BE2C (cell line): ENCODE measurements at regions not wholly inside any gene's neighbourhood (a gene's known extent, or its start where the extent isn't known, plus 50 kb on each side); places are given as distances from the start of the nearest gene placed in this dataset.

Source experiments
- DNase-seq: peaks from one replicate; pipeline ENCODE4 v3.0.0-alpha.2; 2020
- H3K27me3 ChIP-seq: fragments of 250-450 bp; sonication (Bioruptor Pico); 2 replicates; pipeline ENCODE4 v1.5.1; 2020; ENCODE audit warnings: mild to moderate bottlenecking
- H3K36me3 ChIP-seq: fragments of 250-450 bp; sonication (Bioruptor Pico); 2 replicates; pipeline ENCODE4 v1.5.1; 2020; ENCODE audit warnings: mild to moderate bottlenecking
- H3K4me1 ChIP-seq: fragments of 250-450 bp; sonication (Bioruptor Pico); 2 replicates; pipeline ENCODE4 v1.5.1; 2020
- H3K4me3 ChIP-seq: 2 replicates; pipeline ENCODE4 v1.5.1; 2011; ENCODE audit warnings: low read depth, low read length
- H3K9me3 ChIP-seq: fragments of 250-450 bp; sonication (Bioruptor Pico); 2 replicates; pipeline ENCODE4 v1.5.1; 2020
- CTCF ChIP-seq: IDR thresholded peaks from 2 replicates; pipeline ENCODE4 v1.5.1; 2012; ENCODE audit warnings: mild to moderate bottlenecking, low read depth, low read length

- TF ChIP-seq CTCF = no peak
- DNase-seq = no peak
Observed at GRCh38 chr2:4668381-4668780, 965.0 kb downstream of the DCDC2C start.

GRCh38 chr2:4670331-4670730, 967.0 kb downstream of the DCDC2C start:
- no peak overlapping the region for H3K4me3 ChIP-seq
- DNase-seq = no peak
- no peak for TF ChIP-seq CTCF

More at GRCh38 chr2:4668381-4668780, 965.0 kb downstream of the DCDC2C start:
- no peaks in the 10 kb centered on the region for H3K9me3 ChIP-seq
- no peaks in the 10 kb centered on the region for H3K27me3 ChIP-seq
- H3K4me1 ChIP-seq = no peaks in the 10 kb centered on the region
- no peaks in the 10 kb centered on the region for H3K36me3 ChIP-seq
- no peak overlapping the region for H3K4me3 ChIP-seq

GRCh38 chr2:4673025-4673489, 969.7 kb downstream of the DCDC2C start:
- Histone ChIP-seq H3K9me3 (no peaks in the 10 kb centered on the region), H3K4me1 (no peaks in the 10 kb centered on the region), H3K27me3 (no peaks in the 10 kb centered on the region), H3K4me3 (peak overlapping the region; percentile 53), H3K36me3 (no peaks in the 10 kb centered on the region)
- DNase-seq = peak; percentile 60
- no peak for TF ChIP-seq CTCF

More at GRCh38 chr2:4670331-4670730, 967.0 kb downstream of the DCDC2C start:
- H3K36me3 ChIP-seq = no peaks in the 10 kb centered on the region
- no peaks in the 10 kb centered on the region for H3K27me3 ChIP-seq
- no peaks in the 10 kb centered on the region for H3K9me3 ChIP-seq
- no peaks in the 10 kb centered on the region for H3K4me1 ChIP-seq

GRCh38 chr2:4674007-4674406, 970.6 kb downstream of the DCDC2C start:
- no peak for TF ChIP-seq CTCF
- Histone ChIP-seq H3K36me3 (no peaks in the 10 kb centered on the region), H3K27me3 (no peaks in the 10 kb centered on the region), H3K4me3 (no peak overlapping the region), H3K4me1 (no peaks in the 10 kb centered on the region), H3K9me3 (no peaks in the 10 kb centered on the region)
- no peak for DNase-seq

- Histone ChIP-seq H3K36me3 (no peaks in the 10 kb centered on the region), H3K4me1 (no peaks in the 10 kb centered on the region), H3K27me3 (no peaks in the 10 kb centered on the region), H3K9me3 (no peaks in the 10 kb centered on the region), H3K4me3 (no peak overlapping the region)
- TF ChIP-seq CTCF = no peak
- no peak for DNase-seq
Observed at GRCh38 chr2:4675295-4675694, 971.9 kb downstream of the DCDC2C start.

- Histone ChIP-seq H3K36me3 (no peaks in the 10 kb centered on the region), H3K4me1 (no peaks in the 10 kb centered on the region), H3K27me3 (no peaks in the 10 kb centered on the region), H3K9me3 (no peaks in the 10 kb centered on the region; the same call in 1 of the 2 replicates), H3K4me3 (no peak overlapping the region)
- no peak for DNase-seq
- no peak for TF ChIP-seq CTCF
Observed at GRCh38 chr2:4678927-4679326, 975.6 kb downstream of the DCDC2C start.
